SK-N-SH (cell line): ENCODE measurements at regions not wholly inside any gene's neighbourhood (a gene's known extent, or its start where the extent isn't known, plus 50 kb on each side); places are given as distances from the start of the nearest gene placed in this dataset.

Source experiments
- EP300 ChIP-seq, 2 experiments: IDR thresholded peaks; 2 replicates each; pipeline versions ENCODE4 v1.4.0 to v1.6.1; 2012; ENCODE audit warnings: borderline replicate concordance in 1 of 2, low read depth in 1 of 2, low read length in 1 of 2
- TAF1 ChIP-seq: IDR thresholded peaks from 2 replicates; pipeline ENCODE4 v1.6.1; 2012; ENCODE audit warnings: low read depth, mild to moderate bottlenecking, low read length, moderate library complexity, borderline replicate concordance

DNA sequence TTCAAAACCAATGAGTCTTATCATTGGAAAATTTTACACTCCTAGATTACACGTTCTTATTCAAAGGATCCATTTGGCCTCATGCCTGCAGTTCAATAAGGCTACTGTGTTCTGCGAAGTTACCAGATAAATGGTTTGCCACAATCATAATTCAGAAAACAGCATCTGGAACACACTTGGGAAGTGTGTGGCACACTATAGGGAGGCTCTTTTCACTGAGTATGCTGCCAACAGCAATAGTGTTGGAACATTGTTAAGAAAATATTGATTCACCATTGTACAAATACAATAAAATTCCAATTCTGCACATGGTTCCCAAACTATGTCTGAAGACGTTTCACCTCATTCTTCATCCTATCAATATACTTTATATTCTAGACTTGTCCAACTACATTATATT lies 141.4 kb upstream of the DOK6 start:
- TF ChIP-seq TAF1 = no peak
- no peak for TF ChIP-seq EP300 (IDR thresholded peaks at IDR 0.05; ENCODE audit: borderline replicate concordance in 1 of 2, low read depth in 1 of 2, low read length in 1 of 2)
